Fibroblast of villous mesenchyme (primary cell): ENCODE measurements at regions not wholly inside any gene's neighbourhood (a gene's known extent, or its start where the extent isn't known, plus 50 kb on each side); places are given as distances from the start of the nearest gene placed in this dataset.

ENCODE experiments used
- DNase-seq: peaks from one replicate; pipeline ENCODE4 v3.0.0-alpha.2; 2010; ENCODE audit warnings: low read depth
- H3K4me3 ChIP-seq: 2 replicates; pipeline ENCODE4 v1.5.1; 2011; ENCODE audit warnings: low read depth, mild to moderate bottlenecking, low read length
- TF ChIP-seq, protein P1 (sequence below): IDR thresholded peaks from 2 replicates; pipeline ENCODE4 v1.5.1; 2012; ENCODE audit warnings: low read depth, mild to moderate bottlenecking, low read length; ENCODE audit not compliant: insufficient read depth

DNA sequence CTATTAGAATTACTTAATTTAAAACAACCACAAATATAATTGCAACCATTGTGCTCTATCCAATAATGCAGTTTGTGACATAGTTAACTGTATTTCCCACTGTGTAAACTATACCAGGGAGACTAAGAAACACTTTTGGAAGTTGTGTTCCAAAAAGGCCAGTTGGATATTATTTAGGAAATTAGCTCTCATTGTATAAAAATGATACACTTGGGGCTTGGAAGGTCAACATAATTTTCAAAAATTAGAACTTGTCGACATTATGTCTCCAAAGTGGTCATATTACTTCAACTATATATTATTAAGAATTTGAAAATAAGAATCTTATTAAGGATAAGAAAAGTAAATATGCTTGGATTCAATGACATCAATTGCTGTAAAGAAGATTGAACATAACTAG lies 876.6 kb downstream of the MRPL39 start:
- TF ChIP-seq, protein P1, sequence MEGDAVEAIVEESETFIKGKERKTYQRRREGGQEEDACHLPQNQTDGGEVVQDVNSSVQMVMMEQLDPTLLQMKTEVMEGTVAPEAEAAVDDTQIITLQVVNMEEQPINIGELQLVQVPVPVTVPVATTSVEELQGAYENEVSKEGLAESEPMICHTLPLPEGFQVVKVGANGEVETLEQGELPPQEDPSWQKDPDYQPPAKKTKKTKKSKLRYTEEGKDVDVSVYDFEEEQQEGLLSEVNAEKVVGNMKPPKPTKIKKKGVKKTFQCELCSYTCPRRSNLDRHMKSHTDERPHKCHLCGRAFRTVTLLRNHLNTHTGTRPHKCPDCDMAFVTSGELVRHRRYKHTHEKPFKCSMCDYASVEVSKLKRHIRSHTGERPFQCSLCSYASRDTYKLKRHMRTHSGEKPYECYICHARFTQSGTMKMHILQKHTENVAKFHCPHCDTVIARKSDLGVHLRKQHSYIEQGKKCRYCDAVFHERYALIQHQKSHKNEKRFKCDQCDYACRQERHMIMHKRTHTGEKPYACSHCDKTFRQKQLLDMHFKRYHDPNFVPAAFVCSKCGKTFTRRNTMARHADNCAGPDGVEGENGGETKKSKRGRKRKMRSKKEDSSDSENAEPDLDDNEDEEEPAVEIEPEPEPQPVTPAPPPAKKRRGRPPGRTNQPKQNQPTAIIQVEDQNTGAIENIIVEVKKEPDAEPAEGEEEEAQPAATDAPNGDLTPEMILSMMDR, result no peak
- no peak overlapping the region for H3K4me3 ChIP-seq
- no peak for DNase-seq

DNA sequence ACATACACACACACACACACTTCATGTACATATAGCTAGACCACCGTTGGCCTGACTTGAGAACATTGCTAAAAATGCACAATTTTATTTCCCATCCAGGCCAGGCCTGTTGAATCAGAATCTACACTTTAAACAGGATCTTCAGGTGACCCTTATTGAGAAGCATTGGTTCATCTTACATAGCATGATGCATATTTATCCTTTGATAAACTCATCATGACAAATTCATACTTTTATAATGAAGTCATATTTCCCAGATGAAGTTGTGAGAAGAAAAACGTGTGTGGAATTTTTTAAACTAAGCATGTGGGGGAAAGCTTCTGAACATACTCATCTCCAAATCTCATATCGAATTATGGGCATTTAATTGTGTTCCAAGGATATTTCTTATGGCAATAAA lies 877.7 kb downstream of the MRPL39 start:
- TF ChIP-seq, protein P1, result no peak
- H3K4me3 ChIP-seq, result no peak overlapping the region
- DNase-seq, result no peak

DNA sequence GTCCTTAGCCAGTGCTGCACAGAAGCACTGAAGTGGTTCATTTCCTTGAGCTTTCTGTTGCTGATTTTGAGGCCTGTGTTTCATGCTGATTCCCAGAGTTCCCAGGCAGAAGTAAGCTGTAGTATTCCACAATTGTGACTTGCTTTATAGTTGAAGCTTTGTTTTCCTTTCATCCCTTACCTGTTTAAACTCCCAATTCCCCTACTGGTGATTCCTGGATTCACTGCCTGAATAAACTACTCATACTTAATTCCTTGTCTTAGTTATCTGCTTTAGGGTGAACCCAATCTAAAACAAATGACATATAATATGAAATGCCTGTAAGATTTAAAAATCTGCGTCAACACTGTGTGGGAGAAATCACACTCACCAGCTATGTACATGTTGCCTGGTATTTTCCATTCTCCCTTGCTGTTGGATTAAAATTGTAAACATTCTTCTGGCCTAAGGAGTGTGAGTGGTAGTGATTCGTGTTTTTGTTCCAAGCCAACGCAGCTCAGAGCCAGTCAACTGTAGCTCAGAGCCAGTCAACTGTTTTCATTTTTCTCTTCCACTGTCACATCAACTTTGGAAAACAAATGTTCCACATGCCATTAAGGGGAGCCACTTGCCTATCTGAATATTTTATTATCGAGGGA lies 879.4 kb downstream of the MRPL39 start:
- DNase-seq, result no peak

DNA sequence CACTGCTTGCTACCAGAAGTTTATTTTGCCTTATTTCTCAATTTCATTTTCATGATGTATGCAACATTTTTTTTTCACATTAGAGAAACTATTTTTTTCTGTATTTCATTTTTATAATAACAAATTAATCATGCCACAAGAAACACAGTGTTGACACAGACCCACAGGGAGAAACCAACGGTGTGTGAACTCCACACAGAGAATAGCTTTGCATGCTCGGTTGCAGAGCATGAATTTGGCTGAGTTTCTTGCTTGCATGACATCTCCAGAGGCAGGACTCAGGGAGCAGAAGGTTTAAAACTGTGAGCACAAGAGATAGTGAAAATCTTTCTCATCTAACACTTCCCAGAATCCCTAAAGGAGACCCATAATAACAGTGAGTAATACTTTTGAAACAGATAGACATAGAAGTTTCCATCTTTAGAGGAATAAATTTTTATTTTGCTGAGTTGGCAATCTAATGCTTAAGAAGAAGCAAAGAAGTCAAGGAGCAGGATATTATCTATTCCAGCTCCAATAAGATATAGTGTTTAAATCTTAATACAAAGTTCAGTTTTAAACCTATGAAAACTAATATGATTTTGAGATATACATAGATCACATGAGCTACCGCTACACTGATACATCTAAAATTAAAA lies 890.9 kb downstream of the MRPL39 start:
- H3K4me3 ChIP-seq, result no peak overlapping the region
- TF ChIP-seq, protein P1, result no peak
- DNase-seq, result no peak

More for the DNA sequence above, 879.4 kb downstream of the MRPL39 start:
- TF ChIP-seq, protein P1, result no peak
- no peak overlapping the region for H3K4me3 ChIP-seq

DNA sequence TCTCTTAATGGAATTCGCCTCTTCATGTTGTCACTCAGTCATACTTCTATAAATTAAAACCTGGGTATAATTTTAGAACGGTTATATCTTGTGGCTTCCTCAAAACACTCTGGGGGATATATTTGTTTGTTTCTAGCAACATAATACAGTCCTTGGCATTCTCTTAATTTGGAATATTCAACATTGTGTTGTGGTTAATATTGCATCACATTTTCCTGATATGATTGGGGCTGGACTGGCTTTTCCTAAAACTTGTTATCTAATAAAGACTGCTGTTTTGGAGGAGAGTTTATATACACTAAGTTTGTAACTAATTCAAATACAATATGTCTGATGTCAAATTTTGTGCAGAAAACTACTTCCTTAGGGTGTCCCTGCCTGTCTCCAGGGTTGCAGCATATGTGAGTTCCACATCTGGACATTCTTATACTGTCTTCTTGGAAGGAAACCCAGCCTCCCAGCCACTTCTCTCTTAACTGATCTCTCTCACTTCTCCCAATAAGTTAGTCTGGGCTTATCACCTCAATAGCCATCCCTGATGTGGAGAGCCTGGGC lies 892.6 kb downstream of the MRPL39 start:
- no peak for DNase-seq
- H3K4me3 ChIP-seq, result no peak overlapping the region
- TF ChIP-seq, protein P1, result no peak

DNA sequence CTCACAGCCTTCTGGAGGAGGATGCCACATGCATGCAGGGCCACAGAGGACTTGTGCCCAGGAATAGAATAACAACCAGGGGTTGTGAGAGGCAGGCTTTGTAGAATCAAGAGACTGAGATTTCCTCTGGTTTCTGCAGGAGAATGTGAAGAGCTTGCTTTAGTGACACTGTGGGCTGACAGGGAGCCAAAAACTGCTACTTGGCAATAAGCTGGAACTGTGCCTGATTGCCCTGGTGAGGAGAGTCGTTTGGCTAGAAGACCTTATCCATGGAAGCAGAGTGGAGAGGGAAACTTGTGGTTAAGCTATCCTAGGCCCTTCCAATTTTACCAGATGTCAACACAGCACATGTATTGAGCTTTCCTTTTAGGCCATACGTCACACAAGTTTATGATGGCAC lies 902.1 kb downstream of the MRPL39 start:
- H3K4me3 ChIP-seq, result no peak overlapping the region
- TF ChIP-seq, protein P1, result no peak
- no peak for DNase-seq

DNA sequence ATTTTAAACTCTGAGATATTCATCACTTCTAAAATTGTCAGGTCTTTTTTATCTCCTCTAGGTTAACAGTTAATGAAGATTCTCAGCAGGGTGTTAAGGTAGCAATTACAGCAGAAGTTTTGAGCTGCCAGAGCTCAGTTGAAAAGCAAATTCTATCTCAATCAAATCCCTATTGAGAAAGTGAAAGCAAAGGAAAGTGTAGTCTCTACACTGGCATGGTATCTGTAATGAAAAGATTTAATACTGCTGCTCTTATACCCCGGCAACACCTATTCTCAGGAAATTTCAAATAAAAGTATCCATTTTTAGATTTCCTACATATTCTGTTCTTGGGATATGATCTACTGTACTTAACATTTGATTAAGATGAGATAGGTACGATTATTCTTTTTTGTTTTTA lies 913.5 kb downstream of the MRPL39 start:
- DNase-seq, result no peak
- TF ChIP-seq, protein P1, result no peak
- H3K4me3 ChIP-seq, result no peak overlapping the region
